Pulmonary artery endothelial cell (primary cell): ENCODE measurements at regions not wholly inside any gene's neighbourhood (a gene's known extent, or its start where the extent isn't known, plus 50 kb on each side); places are given as distances from the start of the nearest gene placed in this dataset.
A peak's percentile ranks its signal among the peaks of the same experiment; 100 is the strongest.
"Not testable (repeated sequence)": the region's sequence is repeated elsewhere in the genome, so short reads cannot be mapped to it uniquely, and the experiment has no call there.

Source experiments
- DNase-seq: peaks from one replicate; pipeline ENCODE4 v3.0.0-alpha.2; 2011; ENCODE audit warnings: low read depth, low spot score

DNA sequence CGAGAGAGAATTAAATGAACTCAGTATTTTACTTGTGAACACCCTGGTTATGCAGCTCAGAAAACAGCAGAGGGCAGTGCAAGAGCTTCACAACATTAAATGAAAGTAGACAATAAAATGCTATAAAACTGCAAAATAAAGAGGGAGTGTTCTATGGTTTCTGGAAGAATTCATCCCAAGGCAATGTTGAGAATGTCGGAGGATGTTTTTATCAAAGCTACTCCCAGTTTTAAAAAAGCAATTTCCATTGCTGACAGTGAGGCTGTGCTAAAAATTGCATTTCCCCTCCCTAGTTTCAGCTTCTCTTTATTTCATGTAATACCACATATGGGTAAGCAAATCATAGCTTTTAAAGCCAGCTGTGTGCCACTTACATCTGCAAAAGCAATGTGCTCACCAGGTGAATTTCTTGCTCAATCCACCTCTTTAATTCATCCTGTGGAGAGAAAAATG lies 296.8 kb downstream of the RAB38 start:
- DNase-seq, result peak; percentile 7

DNA sequence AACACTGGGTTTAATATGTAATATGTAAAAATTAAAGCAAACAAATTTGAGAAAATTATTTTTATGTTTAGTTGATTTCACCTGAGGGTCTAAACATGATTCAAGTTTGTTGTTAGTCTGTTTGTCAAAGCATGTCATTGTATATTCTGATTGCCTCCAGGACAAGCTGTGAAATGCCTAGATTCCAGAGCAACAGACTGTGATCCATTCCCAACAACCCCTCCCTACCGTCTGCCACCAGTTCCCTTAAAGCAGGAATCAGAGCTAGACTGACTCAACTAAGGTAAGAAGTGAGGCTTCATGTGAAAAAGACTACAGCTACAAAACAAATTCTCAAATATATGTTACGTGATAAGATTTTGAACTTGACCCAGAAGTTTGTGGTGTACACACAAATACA lies 304.2 kb downstream of the RAB38 start:
- DNase-seq, result no peak

DNA sequence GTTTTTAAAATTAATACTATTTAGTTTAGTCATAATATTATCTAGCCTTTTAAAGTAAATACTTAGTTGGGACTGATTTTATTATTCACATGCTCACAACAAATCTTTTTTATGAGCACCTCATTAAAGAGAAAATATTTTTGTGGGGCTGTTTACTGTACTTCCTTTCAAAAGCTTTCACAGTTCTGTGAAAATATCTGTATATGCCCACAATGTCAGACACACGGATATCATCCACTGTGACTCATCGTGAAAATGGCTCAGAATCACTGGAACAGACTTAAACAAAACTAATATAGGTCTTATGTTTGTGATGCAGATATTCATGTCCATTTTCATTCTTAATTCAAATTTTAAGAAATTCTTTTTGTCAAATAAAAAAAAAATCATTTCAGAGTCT lies 305.2 kb downstream of the RAB38 start:
- no peak for DNase-seq

DNA sequence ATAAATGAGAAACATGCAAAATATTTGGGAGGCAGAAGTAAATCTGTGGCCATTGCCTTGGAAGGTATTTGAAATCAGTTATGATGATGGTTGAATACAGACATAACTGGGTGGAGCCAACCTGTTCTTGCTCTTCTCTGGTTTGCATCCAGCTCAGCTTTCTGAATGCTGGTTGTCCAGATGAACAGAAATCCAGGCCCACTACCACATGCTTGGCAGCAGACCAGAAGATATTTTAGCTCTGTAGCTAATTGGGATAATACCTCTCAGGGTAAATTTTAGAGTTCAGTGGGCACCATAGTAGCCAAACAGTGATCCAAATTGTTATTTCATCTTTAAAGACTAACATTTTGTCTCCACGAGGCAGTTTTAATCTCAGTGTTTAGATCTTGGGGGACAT lies 308.3 kb downstream of the RAB38 start:
- DNase-seq, result no peak

DNA sequence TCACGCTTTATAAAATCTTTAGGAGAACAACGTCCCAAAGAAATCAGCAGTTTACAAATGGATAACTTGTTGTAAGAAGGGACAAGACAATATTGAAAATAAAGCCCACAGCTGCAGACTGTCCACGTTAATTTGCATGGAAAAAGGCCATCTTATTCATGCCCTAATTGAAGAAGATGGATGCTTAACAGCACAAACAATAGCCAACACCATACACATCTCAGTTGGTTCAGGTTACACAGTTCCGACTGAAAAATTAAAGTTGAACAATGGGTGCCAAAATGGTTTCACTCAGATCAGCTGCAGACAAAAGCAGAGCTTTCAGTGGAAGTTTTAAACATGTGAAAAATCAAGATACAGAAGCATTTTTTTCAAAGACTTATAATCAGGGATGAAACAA lies 314.2 kb downstream of the RAB38 start:
- DNase-seq, result no peak

DNA sequence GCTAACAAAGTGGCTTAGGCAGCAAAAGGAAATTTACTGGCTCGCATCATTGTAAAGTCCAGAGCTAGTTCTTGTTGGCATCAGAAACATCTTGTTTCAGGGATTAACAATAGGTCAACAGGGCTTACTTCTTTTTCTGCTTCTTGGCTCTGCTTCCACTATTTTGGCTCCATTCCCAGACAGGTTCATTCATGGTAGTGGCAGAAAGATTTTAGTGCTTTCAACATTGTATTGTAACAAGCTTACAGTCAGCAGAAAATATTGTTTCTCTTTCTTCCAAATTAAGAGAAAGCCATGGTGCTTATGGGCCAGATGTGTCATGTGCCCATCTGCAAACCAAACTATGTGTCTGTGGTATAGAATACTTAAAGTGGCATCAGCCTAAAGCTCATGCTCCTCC lies 315.6 kb downstream of the RAB38 start:
- no peak for DNase-seq

DNA sequence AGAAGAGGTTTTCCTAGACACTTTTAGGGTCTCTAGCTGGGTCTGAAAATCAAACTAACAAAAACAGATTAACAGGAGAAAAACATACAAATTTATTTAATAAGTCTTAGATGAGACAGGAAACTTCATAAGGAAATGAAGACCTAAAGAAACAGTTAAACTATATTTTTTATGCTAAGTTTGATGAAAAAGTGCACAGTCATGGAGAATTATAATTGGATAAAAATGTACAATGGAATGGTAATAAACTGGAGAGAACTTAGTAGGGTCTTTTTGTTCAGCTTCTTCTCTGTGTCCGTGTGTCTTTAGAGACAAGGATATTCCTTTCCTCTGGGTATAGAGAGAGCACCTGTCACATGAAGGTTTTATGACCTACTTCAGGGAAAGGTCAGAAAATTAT lies 323.4 kb downstream of the RAB38 start:
- no peak for DNase-seq

DNA sequence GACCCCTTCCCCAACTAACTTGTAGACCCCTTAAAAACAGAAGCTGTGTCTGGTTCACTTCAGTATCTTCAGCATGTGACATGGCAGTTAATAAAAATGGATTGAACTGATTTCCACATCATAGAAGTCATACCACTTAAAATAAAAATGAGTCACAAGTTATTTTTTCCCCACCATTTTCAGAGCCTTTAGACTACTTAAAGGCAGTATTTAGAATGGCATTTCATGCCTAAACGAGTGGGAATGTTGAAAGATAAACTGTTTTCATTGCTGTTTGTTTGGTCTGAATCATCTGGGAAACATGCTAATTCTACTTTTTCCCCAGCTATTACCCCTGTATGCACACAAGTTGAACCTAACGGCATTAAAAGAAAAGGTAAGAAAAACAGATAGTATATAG lies 324.0 kb downstream of the RAB38 start:
- no peak for DNase-seq

DNA sequence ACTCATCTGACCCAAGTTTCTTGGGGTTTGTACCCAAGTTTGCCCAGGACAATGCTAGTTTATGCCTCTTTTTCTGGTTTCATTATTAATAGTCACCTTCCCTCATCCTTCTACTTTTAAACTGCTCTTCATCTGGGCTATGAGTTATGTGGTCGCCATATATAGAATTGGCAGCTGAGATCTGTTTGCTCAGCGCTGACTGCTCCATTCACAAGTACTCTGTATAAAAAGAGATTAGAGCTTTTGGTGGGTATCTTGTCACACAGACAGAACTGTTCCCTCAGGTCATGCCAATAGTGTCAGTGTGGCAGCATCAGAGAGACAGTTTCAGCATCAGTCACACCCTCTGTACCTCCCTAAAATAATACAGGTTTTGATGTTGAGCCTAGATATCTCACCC lies 326.0 kb downstream of the RAB38 start:
- DNase-seq, result no peak

DNA sequence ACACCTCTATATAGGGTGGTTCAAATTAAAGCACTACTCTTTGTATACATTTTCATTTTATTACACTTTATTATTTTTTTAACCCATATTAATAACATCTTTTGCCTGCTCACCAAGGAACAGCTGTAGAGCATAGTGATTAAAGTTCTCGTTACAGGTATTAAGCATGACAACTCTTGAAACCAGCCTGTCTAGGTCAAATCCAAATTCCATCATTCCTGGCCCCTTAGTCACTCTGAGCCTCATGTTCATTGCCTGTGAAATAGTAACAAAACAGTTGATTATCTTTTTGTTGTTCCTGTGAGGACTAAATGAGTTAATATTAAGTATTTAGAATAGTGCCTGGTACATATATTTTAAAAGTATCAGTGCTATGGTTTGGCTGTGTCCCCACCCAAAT lies 334.5 kb downstream of the RAB38 start:
- no peak for DNase-seq

DNA sequence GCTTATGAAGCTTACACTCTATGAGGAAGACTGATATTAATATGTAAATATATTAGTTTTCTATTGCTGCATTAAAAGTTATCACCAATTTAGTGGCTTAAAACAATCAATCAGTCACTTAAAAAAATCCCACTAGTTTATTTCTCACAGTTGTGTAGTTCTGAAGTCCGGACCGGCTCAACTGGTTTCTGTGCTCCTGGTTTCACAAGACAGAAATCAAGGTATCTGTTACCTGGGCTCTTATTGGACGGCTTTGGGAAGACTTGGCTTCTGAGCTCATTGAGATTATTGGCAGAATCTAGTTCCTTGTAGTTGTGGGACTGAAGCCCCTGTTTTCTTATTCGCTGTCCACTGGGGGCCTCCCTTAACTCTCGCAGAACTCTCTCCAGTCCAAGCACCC lies 343.0 kb downstream of the RAB38 start:
- no peak for DNase-seq

DNA sequence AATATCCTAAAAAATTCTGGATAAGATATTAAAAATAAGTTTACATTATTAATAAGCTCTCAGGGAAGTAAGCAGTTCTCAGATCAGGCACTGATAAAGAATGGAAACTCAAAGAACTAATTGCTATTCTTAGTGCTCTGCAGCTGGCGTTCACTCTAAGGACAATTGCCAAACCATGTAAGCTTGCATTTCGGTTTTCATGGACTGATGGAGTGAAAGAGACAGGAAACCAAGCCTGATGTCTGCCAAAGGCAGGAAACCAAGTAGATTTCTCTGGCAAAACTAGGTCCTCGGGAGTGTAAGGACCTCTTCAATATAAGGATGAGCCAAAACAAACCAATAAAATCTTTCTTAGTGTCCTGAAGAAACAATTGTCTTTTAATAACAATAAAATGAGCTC lies 355.2 kb downstream of the RAB38 start:
- DNase-seq, result no peak

DNA sequence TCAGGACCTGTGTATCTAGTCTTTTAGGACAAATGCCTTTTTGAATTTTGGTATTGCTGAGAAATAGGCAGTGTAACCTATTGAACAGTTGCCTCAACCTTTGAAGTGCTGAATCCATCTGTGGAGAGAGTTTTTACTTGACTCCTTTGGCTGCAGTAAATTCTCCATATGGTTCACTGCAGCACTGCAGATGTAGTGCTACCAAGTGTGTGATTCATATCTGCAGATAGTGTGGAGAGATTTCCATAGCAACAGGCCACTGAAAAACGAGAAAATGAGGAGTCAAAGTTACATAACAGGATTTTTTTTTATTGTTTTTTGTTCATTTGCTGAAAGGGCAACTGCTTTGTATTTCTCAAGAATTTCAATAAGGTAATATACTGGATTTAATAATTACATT lies 356.1 kb downstream of the RAB38 start:
- no peak for DNase-seq

DNA sequence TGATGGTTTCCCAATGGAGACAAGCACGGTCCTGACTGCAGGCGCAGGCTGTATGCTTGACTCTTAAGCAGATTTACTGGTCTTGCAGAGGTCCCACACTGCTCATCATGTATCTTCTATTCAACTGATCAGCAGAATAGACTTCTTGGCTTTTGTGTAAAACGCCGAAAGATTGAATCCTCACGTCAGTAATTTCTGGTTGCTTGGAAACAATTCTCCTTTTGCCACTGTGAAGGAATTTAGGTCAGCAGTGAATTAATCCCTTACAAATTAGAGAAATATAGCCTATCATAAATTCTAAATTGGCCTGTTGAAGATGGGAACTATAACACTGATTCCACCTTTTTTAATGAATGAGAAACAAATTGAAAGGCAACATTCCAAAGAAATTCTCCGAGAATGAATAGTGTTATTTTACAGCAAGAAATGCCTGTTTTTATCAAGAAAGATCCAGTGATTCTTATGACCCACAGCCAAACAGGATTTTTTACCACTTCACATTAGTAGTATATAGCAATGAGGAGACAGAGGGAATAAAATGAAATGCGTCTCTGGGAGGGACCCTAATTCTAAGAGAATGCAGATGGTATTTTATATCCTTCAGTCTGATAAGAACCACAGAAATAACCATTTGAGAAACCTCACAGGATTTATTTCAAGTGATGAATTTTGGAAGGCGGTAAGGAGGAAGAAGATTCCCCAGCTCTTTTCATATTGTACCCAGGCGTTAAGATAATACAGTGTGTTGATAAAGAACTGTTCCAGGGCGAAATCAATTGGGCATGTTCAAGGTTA lies 362.5 kb downstream of the RAB38 start:
- DNase-seq, result no peak

DNA sequence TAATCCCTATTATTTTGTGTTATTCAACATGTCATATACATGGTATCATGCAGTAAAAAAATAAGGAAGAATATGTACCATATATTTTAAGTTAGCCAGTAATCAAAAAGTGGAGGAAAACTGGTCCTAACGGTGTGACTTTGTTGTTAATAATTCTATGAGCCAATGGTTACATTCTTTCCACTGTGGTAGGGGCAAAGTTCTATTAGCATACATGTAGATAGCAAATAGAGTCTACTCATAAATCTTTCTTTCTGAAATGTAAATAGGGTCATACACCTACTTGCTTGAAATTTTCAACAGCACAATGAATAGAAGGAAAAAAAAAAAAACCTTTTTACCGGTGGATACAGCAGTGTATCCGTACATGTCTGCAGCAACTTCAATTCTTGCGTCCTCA lies 364.8 kb downstream of the RAB38 start:
- DNase-seq, result no peak

DNA sequence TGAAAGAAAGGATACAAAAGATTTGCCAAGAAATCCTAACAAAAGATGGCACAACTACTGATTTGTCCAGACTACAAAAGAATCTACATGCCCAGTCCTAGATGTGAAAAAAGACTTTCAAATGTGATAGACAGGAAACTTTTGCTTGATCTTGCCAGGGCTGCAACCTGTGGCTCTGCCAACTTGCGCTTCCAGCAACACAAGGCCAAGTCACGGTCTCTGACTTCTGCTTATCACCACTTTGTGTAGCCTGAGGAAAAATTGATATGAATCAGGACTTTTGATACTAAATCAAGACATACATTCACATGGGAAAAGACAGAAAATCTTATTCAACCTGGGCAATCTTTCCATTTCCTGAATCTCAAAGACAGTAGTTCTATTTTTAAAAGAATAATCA lies 366.0 kb downstream of the RAB38 start:
- DNase-seq, result no peak

DNA sequence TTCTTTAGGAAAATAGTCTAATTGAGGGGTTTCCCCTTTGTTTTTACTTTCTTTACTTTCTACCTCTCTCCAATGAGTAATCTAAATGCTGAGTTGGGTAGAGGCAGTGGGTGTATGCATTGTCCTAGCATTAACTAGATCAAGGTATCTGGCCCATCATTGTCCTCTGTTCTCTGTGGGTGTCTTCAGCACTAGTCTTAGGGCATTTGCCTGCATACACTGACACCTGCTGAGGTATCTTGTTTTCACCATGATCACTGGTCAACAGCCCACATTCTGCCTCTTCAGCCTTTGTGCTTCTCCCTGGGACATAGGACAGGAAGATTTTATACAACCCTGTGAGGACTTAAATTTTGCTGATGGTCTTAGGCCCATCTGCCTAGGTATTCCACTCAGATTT lies 371.1 kb downstream of the RAB38 start:
- DNase-seq, result no peak

DNA sequence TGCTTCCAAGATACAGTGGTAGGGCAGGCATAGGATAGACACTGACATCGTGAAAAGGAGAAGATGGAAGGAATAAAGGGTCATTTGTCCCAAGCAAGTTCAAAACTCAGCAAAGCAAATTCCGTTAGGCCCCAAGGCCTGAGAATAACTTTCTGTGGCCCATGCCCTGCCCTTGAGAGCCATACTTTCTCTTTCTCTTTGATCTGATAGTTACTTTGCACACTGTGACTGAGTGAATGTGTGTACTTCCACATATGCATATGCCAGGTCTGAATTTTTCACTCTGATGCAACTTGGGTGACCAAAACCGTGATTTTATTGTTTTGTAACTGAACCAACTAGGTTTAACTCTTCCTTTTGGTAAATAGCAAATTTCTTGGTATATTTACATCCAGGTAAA lies 371.5 kb downstream of the RAB38 start:
- DNase-seq, result no peak

DNA sequence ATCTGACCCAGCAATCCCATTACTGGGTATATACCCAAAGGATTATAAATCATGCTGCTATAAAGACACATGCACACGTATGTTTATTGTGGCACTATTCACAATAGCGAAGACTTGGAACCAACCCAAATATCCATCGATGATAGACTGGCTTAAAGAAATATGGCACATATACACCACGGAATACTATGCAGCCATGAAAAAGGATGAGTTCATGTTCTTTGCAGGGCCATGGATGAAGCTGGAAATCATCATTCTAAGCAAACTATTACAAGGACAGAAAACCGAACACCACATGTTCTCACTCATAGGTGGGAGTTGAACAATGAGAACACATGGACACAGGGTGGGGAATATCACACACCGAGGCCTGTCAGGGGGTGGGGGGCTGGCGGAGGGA lies 390.4 kb downstream of the RAB38 start:
- DNase-seq, result not testable (repeated sequence)

DNA sequence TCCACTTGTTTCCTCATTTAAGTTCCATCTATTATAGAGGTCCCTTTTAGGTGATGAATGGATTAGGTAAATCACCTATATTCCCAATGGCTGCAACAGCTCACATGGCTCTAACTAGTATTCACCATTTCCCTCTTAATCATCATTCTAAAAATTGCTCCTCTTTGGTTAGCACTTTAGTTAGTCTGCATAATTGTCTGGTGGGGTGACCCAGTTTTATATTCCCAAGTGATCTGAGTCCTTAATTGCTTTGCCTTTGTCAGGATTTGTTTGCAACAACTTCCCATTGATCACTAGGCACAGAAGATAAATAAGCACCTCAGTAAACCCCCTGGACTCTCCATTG lies 395.2 kb downstream of the RAB38 start:
- no peak for DNase-seq

DNA sequence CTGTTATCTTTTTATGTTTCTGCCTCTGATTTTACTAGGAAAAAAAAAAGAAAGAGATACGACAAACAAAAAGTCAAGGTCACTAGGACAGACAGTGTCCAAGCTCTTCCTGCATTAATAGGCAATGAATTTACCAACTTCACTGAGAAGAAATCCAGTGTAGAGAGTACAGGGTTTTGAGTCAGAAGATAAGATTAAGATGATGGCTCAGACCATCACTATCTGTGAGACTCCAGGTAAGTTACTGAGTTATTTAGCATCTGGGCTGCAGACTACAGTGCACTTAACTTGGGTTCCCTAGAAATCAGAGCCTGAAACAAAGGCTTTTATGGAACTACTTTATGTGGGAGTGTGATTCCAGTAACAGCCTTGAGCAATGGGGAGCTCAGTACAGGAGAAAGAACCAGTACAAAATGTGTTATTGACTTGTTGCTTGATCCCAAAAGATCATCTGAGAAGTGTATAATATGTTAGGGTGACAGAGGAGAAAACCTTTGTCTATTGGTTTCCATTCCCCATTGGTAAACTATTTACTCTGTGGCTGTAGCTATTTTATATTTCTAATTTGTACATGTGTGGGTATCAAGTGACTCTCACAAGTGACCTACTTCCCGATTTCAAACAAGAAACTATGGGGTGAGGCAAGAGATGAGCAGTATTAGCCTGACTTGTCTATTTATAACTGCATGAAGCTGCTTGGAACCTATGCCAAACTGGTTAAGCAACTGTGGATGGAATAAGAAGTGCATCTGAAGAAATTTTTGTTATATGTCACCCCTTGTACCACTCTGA lies 395.8 kb downstream of the RAB38 start:
- DNase-seq, result no peak

DNA sequence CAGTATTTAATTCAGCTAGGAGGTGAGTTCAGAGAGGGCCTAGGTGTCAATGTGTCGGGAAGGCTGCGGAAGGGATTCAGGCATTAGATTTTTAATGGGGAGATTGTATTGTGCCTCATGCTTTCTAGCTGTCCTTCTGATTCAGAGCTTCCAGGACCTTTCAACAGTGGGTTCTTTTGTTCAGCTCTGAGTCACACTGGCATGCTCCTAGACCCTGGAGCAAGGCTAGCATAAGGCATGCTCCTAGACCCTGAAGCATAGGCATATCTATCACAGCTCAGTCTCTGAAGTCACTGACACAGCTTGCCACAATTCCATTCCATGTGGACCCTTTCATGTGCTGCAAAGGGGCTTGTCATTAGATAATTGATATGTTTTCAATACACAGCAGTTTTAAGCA lies 396.9 kb downstream of the RAB38 start:
- no peak for DNase-seq

DNA sequence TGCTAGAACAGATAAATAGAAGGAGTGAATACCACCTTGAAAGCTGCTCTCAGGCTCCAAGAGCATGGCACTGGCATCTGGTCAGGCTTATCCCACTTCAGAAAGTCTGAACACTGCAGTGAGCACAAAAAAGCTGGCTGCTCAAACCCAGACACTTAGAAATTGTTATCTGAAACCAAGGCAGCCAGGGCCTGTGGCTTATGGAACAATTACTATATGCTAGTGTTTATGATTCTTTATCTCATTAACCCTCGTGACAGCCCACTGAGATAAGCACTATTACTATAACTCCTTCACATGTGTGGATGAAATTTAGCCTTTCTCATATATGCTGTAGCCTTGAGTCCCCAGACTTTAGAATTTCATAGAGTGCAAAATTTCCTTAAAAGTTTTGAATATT lies 400.2 kb downstream of the RAB38 start:
- DNase-seq, result no peak
